ENCODE measurements at regions not wholly inside any gene's neighbourhood (a gene's known extent, or its start where the extent isn't known, plus 50 kb on each side); places are given as distances from the start of the nearest gene placed in this dataset.

DNA sequence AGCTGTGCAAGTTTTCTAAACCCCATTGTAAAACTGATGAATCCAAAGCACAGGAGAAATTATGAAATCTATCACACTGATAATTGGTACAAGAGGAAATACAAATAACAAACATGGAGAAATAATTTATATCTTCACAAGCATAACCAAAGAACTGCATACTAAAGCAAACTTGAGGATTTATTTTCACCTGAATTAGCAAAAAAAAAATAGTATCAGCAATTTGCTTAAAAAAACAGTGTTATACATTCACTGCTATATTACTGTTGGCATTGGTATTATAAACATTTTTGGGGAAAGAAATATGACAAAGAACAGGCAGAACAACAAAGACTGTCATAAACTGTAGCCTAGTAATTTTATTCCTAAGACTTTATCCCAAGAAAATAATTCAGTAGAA lies 230.8 kb upstream of the NRP1 start:
- Histone ChIP-seq H3K36me3 (no peaks in the 10 kb centered on the region), H3K9me3 (no peaks in the 10 kb centered on the region), H3K27ac (no peak overlapping the region), H3K4me1 (no peaks in the 10 kb centered on the region), H3K4me3 (no peak overlapping the region), H3K27me3 (no peaks in the 10 kb centered on the region)
- ATAC-seq (no peak), DNase-seq (no peak)
- TF ChIP-seq CTCF (IDR thresholded peaks at IDR 0.05) (no peak), POLR2A (IDR thresholded peaks at IDR 0.05) (no peak)
- intact Hi-C loops (cut with DNase I) = no loop called here

DNA sequence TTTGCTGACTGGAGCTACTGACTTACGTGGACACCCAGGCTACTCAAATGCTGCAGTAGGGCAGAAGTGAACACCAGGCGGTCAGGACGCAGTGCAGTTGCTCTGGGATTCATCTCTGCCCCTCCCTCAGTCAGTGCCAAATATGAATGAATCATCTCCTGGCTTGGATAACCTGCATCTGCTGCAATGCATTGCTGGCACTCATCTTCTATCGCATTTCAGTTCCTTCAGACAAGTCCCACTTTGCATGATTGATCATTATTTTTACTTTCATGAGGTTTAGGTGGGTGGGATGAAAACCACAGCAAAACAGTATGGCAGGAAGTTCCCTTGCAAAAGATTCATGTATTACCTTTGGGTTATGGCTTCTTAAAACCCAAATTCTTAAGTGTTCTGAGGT lies 224.6 kb upstream of the NRP1 start:
- Histone ChIP-seq H3K27ac (no peak overlapping the region), H3K36me3 (no peaks in the 10 kb centered on the region), H3K9me3 (no peaks in the 10 kb centered on the region), H3K4me1 (no peaks in the 10 kb centered on the region), H3K4me3 (no peak overlapping the region), H3K27me3 (no peaks in the 10 kb centered on the region)
- ATAC-seq (no peak), DNase-seq (no peak)
- TF ChIP-seq POLR2A (IDR thresholded peaks at IDR 0.05) (no peak), CTCF (IDR thresholded peaks at IDR 0.05) (no peak)
- WGBS (ENCODE audit: insufficient coverage, low coverage, low lambda C conversion rate, missing lambda C conversion rate) = 38% methylated on average over 1 of the region's 4 CpGs
- intact Hi-C loops (cut with DNase I) = no loop called here

GRCh38 chr10:33557313-33557712 lies 222.8 kb upstream of the NRP1 start:
- DNase-seq (no peak), ATAC-seq (no peak)
- Histone ChIP-seq H3K4me1 (no peaks in the 10 kb centered on the region), H3K4me3 (no peak overlapping the region), H3K36me3 (no peaks in the 10 kb centered on the region), H3K9me3 (no peaks in the 10 kb centered on the region), H3K27ac (no peak overlapping the region), H3K27me3 (no peaks in the 10 kb centered on the region)
- intact Hi-C loops (cut with DNase I) = no loop called here
- no peak for TF ChIP-seq POLR2A (IDR thresholded peaks at IDR 0.05)
- no peak for TF ChIP-seq CTCF (IDR thresholded peaks at IDR 0.05)
- WGBS (ENCODE audit: insufficient coverage, low coverage, low lambda C conversion rate, missing lambda C conversion rate) = no CpG with 5 or more reads among the region's 1 CpG

DNA sequence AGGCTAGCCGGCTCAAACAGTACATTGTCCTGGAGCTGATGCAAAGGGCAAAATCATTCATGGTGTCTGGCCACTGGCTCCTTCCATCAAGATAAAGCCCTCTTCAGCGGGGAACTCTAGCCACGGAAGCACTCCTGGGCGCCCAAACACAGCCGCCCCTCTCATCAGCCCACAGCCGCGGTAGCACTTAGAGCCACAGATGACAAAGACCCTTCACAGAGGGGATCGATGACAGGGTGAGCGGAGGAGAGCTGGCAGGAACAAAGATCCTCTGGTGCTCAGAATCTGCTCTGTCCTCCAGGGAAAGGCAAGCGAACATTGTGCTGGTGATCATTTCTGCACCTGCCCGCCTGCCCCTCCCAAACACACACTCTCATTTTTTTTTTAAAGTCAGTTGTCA lies 222.2 kb upstream of the NRP1 start:
- H3K4me1 ChIP-seq = no peaks in the 10 kb centered on the region
- H3K9me3 ChIP-seq = no peaks in the 10 kb centered on the region
- intact Hi-C loops (cut with DNase I) = no loop called here
- TF ChIP-seq POLR2A (IDR thresholded peaks at IDR 0.05) (no peak), CTCF (IDR thresholded peaks at IDR 0.05) (no peak)
- WGBS (ENCODE audit: insufficient coverage, low coverage, low lambda C conversion rate, missing lambda C conversion rate) = 56% methylated on average over 4 of the region's 11 CpGs
- no peak for DNase-seq
- H3K27me3 ChIP-seq = no peaks in the 10 kb centered on the region
- no peaks in the 10 kb centered on the region for H3K36me3 ChIP-seq
- H3K4me3 ChIP-seq = no peak overlapping the region
- ATAC-seq = no peak
- no peak overlapping the region for H3K27ac ChIP-seq

DNA sequence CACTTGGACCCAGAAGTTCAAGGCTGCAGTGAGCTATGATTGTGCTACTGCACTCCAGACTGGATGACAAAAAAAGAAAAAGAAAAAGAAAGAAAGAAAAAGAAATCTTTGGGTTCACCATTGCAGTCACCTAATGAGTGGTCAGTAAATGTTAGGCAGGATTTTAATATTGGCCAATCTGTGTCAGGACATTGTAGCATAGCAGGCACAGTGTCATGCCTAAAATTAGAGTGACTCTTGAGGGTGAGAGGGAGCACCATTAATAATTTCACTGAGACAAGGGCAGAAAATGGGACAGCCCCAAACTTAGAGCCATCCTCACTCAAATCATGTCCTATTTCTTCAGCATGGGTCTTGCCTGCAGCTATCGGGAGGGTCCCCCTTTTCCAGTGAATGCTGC lies 221.6 kb upstream of the NRP1 start:
- intact Hi-C loops (cut with DNase I) = no loop called here
- Histone ChIP-seq H3K9me3 (no peaks in the 10 kb centered on the region), H3K27me3 (no peaks in the 10 kb centered on the region), H3K4me3 (no peak overlapping the region), H3K36me3 (no peaks in the 10 kb centered on the region), H3K4me1 (no peaks in the 10 kb centered on the region), H3K27ac (no peak overlapping the region)
- DNase-seq (no peak), ATAC-seq (no peak)
- TF ChIP-seq POLR2A (IDR thresholded peaks at IDR 0.05) (no peak), CTCF (IDR thresholded peaks at IDR 0.05) (no peak)
- 80% methylated on average over 1 of the region's 1 CpG for WGBS (ENCODE audit: insufficient coverage, low coverage, low lambda C conversion rate, missing lambda C conversion rate)

Data from right lobe of liver (tissue), 6 donors.